Activated CD4-positive, alpha-beta T cell treated with anti-CD3 and anti-CD28 coated beads, Interleukin-2, amount 10 ng/mL, durations not matched to agents 7 days and 5 days (primary cell): ENCODE measurements at regions not wholly inside any gene's neighbourhood (a gene's known extent, or its start where the extent isn't known, plus 50 kb on each side); places are given as distances from the start of the nearest gene placed in this dataset.

Experiments
- CTCF ChIA-PET: fragments of 350-600 bp; sonication (Branson Sonifier 250); formaldehyde crosslinking; loops from one replicate; lab custom pipeline; 2021; ENCODE audit warnings: antibody characterized with exemption; lab: Charles Lee
- POLR2A ChIA-PET: fragments of 350-600 bp; sonication (Branson Sonifier 250); formaldehyde crosslinking; loops from one replicate; lab custom pipeline; 2021; ENCODE audit warnings: antibody characterized with exemption; lab: Charles Lee
- DNase-seq: peaks from one replicate; pipeline ENCODE4 v3.0.0-alpha.2; 2020
- H3K27ac Mint-ChIP-seq: one replicate; pipeline ENCODE4 v1.8.0; 2021; ENCODE audit warnings: mild to moderate bottlenecking, moderate library complexity, mixed read lengths
- H3K27me3 Mint-ChIP-seq: one replicate; pipeline ENCODE4 v1.8.0; 2021; ENCODE audit warnings: mixed read lengths
- H3K36me3 Mint-ChIP-seq: one replicate; pipeline ENCODE4 v1.8.0; 2021; ENCODE audit warnings: low read depth, mixed read lengths
- H3K4me1 Mint-ChIP-seq: one replicate; pipeline ENCODE4 v1.8.0; 2021; ENCODE audit warnings: mixed read lengths
- H3K4me3 Mint-ChIP-seq: one replicate; pipeline ENCODE4 v1.8.0; 2021; ENCODE audit warnings: mild to moderate bottlenecking, moderate library complexity, mixed read lengths
- H3K9me3 Mint-ChIP-seq: one replicate; pipeline ENCODE4 v1.8.0; 2021; ENCODE audit warnings: mixed read lengths

DNA sequence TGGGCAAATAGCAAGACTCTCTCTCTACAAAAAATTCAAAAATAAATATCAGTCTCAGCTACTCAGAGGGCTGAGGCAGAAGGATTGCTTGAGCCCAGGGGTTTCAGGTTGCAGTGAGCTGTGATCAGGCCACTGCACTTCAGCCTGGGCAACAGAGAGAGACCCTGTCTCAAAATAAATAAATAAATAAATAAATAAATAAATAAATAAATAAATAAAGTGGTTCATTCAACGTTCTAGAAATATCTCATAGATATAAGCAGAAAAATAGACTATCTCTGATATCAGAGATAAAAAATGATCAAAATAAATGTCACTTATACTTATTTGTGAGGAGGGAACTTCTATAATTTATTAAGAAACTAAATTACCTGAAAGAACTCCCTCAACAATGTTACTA, 480.9 kb downstream of the FBXO15 start:
- ChIA-PET POLR2A (no interaction called here), CTCF (no interaction called here)
- H3K9me3 Mint-ChIP-seq: no peaks in the 10 kb centered on the region
- H3K27ac Mint-ChIP-seq: no peak overlapping the region
- no peak for DNase-seq
- H3K27me3 Mint-ChIP-seq: no peaks in the 10 kb centered on the region
- H3K36me3 Mint-ChIP-seq: no peaks in the 10 kb centered on the region
- H3K4me3 Mint-ChIP-seq: no peak overlapping the region
- no peaks in the 10 kb centered on the region for H3K4me1 Mint-ChIP-seq

DNA sequence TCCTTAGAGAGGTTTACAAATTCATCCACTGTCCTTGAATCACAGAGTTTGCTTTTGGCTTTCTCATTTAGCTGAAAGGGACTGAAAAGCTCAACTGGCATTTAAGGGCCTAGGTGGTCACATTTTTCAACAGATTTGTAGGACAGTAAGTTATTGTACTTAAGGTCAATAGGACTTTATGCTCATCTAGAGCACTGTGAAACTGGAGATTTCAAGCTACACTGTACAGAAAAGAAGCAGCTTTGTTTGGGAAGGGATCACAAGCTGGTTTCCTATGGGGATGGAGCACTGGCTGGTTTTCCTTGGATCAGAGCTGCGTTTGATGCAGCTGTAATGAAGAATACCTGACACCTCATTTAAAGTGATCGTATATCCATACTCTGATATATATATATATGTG, 482.7 kb downstream of the FBXO15 start:
- no peaks in the 10 kb centered on the region for H3K9me3 Mint-ChIP-seq
- ChIA-PET CTCF (no interaction called here), POLR2A (no interaction called here)
- H3K36me3 Mint-ChIP-seq: no peaks in the 10 kb centered on the region
- no peak overlapping the region for H3K4me3 Mint-ChIP-seq
- H3K27ac Mint-ChIP-seq: no peak overlapping the region
- DNase-seq: no peak
- no peaks in the 10 kb centered on the region for H3K4me1 Mint-ChIP-seq
- no peaks in the 10 kb centered on the region for H3K27me3 Mint-ChIP-seq

DNA sequence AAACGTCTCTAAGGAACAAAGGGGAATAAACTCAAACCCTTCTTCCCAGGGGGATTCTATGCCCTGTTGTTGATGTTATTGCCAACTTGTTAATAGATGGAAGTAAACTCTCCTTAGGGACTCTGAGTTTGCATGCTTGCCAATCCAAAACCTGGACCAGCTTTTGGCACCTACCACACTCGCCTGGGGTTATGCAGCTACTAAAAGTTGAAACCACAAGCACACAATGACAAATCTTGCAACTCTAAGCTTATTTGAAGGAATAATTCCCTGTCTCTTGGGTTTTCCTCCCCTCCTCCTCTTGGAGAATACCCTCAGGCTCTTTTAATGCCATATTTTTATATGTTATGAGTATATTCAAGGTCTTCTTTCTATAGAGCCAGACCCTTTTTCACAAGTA, 484.1 kb downstream of the FBXO15 start:
- no peaks in the 10 kb centered on the region for H3K4me1 Mint-ChIP-seq
- ChIA-PET CTCF (no interaction called here), POLR2A (no interaction called here)
- no peaks in the 10 kb centered on the region for H3K36me3 Mint-ChIP-seq
- no peaks in the 10 kb centered on the region for H3K9me3 Mint-ChIP-seq
- H3K27me3 Mint-ChIP-seq: no peaks in the 10 kb centered on the region
- H3K4me3 Mint-ChIP-seq: no peak overlapping the region
- H3K27ac Mint-ChIP-seq: no peak overlapping the region
- no peak for DNase-seq

DNA sequence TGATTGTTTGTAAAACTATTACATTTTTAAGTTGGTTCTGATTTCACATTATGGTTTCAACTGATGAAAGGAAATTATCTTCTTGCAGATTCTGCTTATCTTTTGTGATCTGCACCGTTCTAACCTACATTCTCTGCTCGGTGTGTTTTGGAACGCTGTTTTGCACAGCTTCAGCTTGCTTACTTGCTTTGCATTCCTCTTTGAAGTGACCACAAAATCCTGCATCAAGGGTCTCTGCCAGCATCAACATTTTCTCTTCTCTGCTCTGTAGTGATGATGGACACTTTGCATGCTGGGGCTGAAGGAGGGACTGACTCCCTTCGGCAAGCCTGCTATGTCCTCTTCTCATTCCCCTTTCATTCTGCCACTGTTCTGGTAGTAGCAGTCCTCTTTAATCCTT, 485.2 kb downstream of the FBXO15 start:
- no peak for DNase-seq
- H3K36me3 Mint-ChIP-seq: no peaks in the 10 kb centered on the region
- ChIA-PET CTCF (no interaction called here), POLR2A (no interaction called here)
- no peaks in the 10 kb centered on the region for H3K4me1 Mint-ChIP-seq
- no peak overlapping the region for H3K27ac Mint-ChIP-seq
- no peaks in the 10 kb centered on the region for H3K27me3 Mint-ChIP-seq
- no peak overlapping the region for H3K4me3 Mint-ChIP-seq
- no peaks in the 10 kb centered on the region for H3K9me3 Mint-ChIP-seq

DNA sequence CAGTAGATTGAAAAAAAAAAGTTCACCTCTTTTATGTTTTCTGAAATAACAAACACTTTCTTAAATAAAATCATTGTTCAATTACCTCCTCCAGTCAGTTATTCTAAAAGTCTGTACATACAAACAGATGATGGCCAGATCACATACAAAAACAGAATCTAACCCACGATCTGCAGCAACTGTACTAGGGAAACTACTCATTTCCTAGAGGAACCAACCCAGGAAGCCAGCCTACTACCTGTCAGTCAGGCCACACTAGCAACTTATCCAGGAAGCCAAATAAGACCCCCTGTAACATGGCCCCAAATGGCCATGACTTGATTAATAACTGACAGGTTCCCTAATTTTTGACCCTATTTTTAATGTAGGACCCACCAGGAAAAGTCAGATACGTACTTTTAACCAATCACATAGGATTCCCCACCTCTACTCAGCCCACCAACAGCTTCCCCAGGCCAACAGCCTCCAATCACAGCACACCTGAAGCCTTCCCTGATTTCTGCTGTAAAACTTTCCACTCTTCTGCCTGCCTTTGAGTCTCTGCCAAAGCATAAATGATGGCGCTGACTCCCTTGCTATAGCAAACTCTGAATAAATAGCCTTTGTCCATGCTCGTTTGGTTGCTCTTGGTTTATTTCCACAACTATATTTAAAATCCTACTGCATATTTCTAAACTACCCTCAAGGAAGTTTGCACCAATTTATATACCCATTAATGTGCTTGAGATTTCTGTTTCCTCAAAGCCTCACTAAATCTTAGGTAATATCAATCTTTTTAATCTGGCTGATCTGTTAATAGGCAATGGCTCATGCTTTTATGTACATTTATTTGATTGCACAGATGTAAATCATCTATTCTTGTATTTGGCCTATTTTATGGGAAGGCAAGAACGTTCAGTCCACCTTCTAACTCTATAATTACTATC, 486.4 kb downstream of the FBXO15 start:
- DNase-seq: no peak
- H3K36me3 Mint-ChIP-seq: no peaks in the 10 kb centered on the region
- POLR2A ChIA-PET: no interaction called here
- H3K4me3 Mint-ChIP-seq: no peak overlapping the region
- H3K27me3 Mint-ChIP-seq: no peaks in the 10 kb centered on the region
- CTCF ChIA-PET: no interaction called here
- no peaks in the 10 kb centered on the region for H3K9me3 Mint-ChIP-seq
- no peak overlapping the region for H3K27ac Mint-ChIP-seq
- no peaks in the 10 kb centered on the region for H3K4me1 Mint-ChIP-seq

DNA sequence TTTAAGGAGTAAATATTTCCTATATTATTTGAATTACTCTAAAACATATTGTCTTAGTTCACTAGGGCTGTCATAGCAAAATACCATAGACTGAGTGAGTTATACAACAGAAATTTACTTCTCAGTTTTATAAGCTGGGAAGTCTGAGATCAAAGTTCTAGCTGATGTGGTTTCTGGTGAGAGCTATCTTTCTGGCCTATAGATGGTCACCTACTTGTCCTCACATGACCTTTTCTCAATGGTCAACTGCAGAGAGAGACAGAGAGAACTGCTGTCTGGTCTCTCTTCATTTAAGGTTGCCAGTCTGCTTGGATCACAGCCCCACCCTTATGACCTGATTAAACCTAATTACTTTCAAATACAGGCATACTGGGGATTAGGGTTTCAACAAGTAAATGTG, 490.9 kb downstream of the FBXO15 start:
- no peak overlapping the region for H3K4me3 Mint-ChIP-seq
- H3K9me3 Mint-ChIP-seq: no peaks in the 10 kb centered on the region
- no peaks in the 10 kb centered on the region for H3K36me3 Mint-ChIP-seq
- CTCF ChIA-PET: no interaction called here
- POLR2A ChIA-PET: no interaction called here
- H3K27me3 Mint-ChIP-seq: no peaks in the 10 kb centered on the region
- DNase-seq: no peak
- H3K4me1 Mint-ChIP-seq: no peaks in the 10 kb centered on the region
- H3K27ac Mint-ChIP-seq: no peak overlapping the region

DNA sequence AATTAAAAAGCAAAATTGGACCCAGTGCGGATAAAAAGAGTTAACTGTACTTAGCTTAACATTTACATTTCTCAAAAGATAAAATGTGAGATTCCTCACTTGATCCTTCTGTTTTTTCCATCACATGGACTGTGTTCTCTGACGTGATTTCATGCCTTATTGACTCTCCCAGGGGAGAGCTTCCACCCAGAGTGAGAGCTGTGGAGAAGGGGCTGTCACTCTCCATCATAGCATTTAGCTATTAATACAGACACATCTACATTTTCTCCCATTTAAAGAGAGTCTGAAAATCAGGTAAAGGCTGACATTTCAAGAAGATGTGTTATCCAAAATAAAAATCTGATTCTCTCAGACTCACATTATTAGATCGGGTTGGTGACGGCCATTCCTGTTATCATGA, 493.8 kb downstream of the FBXO15 start:
- ChIA-PET CTCF (interaction anchor here (0.6 kb wide), 1 partner anchor 549 kb away, joined by 3 read pairs; no protein-coding TSS in a partner anchor), POLR2A (no interaction called here)
- Mint-ChIP-seq H3K4me3 (no peak overlapping the region), H3K4me1 (no peaks in the 10 kb centered on the region), H3K27ac (no peak overlapping the region), H3K9me3 (no peaks in the 10 kb centered on the region), H3K36me3 (no peaks in the 10 kb centered on the region), H3K27me3 (no peaks in the 10 kb centered on the region)
- DNase-seq: no peak

DNA sequence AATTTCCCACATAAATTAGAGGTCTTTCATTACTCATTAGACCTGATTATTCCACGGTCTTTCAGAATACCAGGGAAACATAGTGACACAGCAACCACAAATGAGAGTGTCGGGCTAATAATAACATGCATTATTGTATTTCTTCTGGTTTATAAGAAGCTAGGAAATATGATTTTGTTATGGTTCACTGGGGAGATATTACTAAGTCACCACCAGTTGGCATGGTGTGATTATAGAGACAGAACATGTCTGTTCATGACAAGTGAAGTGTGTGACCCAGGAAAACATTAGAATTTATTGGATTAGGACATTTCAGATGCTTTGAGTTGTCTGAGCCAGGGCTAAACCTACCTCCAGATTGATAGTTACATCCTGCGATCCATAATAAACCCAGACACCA, 494.4 kb downstream of the FBXO15 start:
- ChIA-PET CTCF (no interaction called here), POLR2A (no interaction called here)
- no peak for DNase-seq
- Mint-ChIP-seq H3K4me3 (no peak overlapping the region), H3K27me3 (no peaks in the 10 kb centered on the region), H3K27ac (no peak overlapping the region), H3K36me3 (no peaks in the 10 kb centered on the region), H3K4me1 (no peaks in the 10 kb centered on the region), H3K9me3 (no peaks in the 10 kb centered on the region)

DNA sequence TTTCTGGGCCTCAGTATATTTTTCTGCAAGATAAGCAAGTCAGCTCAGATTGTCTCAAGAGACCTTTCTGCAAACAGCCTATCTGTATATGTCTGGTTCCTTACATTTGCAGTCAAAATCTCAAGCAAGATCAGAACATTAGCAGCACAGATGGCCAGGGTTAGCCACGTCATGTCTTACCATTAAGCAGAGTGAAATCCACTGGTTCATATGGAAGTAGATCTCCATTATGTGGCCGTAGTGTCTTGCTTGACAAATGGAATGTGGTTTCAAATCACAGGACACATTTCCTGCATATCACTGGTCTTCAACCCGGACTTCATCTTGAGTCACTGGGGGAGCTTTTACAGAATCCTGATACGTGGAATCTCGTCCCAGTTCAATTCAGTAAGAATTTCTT, 500.2 kb downstream of the FBXO15 start:
- Mint-ChIP-seq H3K4me3 (no peak overlapping the region), H3K36me3 (no peaks in the 10 kb centered on the region), H3K27ac (no peak overlapping the region), H3K9me3 (no peaks in the 10 kb centered on the region), H3K27me3 (no peaks in the 10 kb centered on the region), H3K4me1 (no peaks in the 10 kb centered on the region)
- CTCF ChIA-PET: no interaction called here
- POLR2A ChIA-PET: no interaction called here
- no peak for DNase-seq

DNA sequence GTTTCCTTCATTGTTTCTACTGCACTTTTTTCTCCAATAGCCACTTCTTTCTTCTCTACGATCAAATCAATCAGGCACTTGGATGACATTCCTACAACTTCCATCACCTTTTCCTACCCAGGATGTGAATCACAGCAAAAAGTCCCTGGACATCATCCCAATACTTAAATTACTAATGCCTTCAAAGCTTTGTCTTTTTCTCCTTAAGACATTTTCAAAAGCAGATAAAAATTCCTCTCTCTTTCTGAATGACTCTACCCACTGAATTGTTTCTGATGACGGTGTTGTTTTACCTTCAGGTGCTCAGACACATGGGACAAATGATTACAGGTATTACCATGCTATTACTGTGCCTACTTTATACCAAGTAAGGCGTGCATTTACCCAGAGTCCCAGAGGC, 500.9 kb downstream of the FBXO15 start:
- Mint-ChIP-seq H3K9me3 (no peaks in the 10 kb centered on the region), H3K27ac (no peak overlapping the region), H3K27me3 (no peaks in the 10 kb centered on the region), H3K4me1 (no peaks in the 10 kb centered on the region), H3K4me3 (no peak overlapping the region), H3K36me3 (no peaks in the 10 kb centered on the region)
- ChIA-PET CTCF (no interaction called here), POLR2A (no interaction called here)
- DNase-seq: no peak

DNA sequence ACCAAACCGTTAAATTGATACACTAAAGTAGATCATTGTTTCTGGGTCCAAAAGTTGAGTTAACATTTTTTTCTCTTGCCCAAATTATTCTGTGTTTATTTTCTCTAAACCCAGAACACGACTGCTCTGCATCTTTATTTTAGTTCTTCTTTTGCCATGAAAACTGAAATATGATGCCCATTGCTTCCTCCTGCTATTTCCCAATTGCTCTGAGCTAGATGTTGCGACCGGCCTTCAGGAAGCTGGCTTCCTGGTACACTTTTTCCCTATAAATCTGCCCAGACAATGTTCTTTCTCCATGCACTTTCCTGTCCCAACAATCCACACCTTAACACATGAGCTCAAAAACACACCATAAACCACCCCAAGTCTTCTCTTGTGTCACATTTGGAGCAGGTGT, 501.4 kb downstream of the FBXO15 start:
- Mint-ChIP-seq H3K4me3 (no peak overlapping the region), H3K36me3 (no peaks in the 10 kb centered on the region), H3K9me3 (no peaks in the 10 kb centered on the region), H3K4me1 (no peaks in the 10 kb centered on the region), H3K27ac (no peak overlapping the region), H3K27me3 (no peaks in the 10 kb centered on the region)
- ChIA-PET POLR2A (no interaction called here), CTCF (no interaction called here)
- no peak for DNase-seq

DNA sequence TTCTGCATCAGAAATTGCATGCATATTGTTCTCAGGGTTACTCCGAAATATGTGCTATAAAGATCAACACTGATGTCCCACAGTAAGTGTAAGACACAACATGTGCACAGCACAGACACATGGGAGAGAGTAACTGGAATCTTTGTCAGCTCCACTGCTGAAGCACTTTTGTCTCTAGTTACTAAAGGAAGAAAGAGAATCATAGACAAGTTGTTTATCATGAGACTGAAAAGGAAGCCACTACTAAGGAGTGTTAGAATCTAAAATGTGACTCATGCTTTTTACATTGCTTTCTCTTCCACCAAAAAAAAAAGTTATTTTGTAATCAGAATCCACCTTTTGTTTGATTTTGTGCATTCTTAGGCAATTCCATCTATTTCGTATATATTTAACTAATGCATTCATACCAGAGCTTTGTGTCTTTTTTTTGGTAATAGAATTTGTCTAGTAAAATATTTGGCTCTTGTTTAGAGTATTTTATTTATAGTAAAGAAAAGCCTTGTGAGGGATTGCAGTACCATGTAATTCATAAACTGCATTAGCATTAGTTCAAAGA, 502.4 kb downstream of the FBXO15 start:
- Mint-ChIP-seq H3K4me1 (no peaks in the 10 kb centered on the region), H3K27ac (no peak overlapping the region), H3K9me3 (no peaks in the 10 kb centered on the region), H3K4me3 (no peak overlapping the region), H3K36me3 (no peaks in the 10 kb centered on the region), H3K27me3 (no peaks in the 10 kb centered on the region)
- ChIA-PET POLR2A (no interaction called here), CTCF (no interaction called here)
- no peak for DNase-seq

DNA sequence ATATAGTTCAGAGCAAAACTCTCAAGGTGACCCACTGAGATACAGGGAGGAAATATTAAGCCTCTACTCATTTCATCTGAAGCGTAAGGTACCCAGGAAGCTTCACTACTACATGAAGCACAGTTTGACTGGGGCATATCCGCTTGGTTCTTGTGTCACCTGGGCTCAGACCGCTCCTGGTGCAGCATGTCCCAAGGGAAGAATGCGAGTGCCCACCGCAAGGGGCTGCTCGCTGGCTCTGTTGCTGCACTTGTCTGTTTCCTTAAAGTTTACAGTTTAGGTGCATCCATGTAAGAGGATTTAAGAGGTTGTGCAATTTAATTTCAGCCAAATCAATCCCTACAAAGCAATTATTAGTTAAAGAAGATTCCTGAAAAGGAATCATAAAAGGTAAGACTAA, 507.8 kb downstream of the FBXO15 start:
- Mint-ChIP-seq H3K27ac (no peak overlapping the region), H3K4me3 (no peak overlapping the region), H3K9me3 (no peaks in the 10 kb centered on the region), H3K36me3 (no peaks in the 10 kb centered on the region), H3K4me1 (no peaks in the 10 kb centered on the region), H3K27me3 (no peaks in the 10 kb centered on the region)
- POLR2A ChIA-PET: no interaction called here
- no peak for DNase-seq
- CTCF ChIA-PET: no interaction called here

DNA sequence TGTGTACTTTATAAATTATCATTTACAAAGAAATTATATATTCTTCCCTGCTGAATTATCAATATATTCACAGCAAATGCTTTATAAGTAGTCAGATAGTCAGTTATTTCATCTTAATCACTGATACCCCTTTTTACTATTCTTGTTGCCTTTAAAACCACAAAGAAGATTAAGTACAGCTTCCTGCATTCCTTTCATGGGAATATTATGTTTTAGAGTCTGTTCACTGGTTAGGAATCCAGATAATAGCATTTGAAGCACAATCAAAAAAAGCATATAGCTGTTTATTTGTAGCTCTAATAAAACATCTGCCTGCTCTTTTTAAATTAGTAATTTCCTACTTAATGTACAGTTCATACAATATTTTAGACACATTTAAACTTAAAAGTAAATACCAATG, 508.9 kb downstream of the FBXO15 start:
- Mint-ChIP-seq H3K27ac (no peak overlapping the region), H3K9me3 (no peaks in the 10 kb centered on the region), H3K36me3 (no peaks in the 10 kb centered on the region), H3K27me3 (no peaks in the 10 kb centered on the region), H3K4me3 (no peak overlapping the region), H3K4me1 (no peaks in the 10 kb centered on the region)
- ChIA-PET CTCF (no interaction called here), POLR2A (no interaction called here)
- DNase-seq: no peak
